Sigmoid colon (tissue), 4 donors: ENCODE measurements at regions not wholly inside any gene's neighbourhood (a gene's known extent, or its start where the extent isn't known, plus 50 kb on each side); places are given as distances from the start of the nearest gene placed in this dataset.
A peak's percentile ranks its signal among the peaks of the same experiment; 100 is the strongest.

ENCODE experiments used
- POLR2A ChIP-seq, 2 donors: fragments of 450-650 bp; IDR thresholded peaks; one replicate each; pipeline ENCODE4 v1.6.1; 2016; ENCODE audit warnings: antibody characterized with exemption in 2 of 2, mild to moderate bottlenecking in 2 of 2, moderate library complexity in 2 of 2
- POLR2AphosphoS5 ChIP-seq, 4 donors: sonication (generic); formaldehyde crosslinking; IDR thresholded peaks; one replicate each; pipeline ENCODE4 v1.6.1; 2017; ENCODE audit warnings: antibody characterized with exemption in 4 of 4
- TF ChIP-seq, protein P1 (sequence below), 4 experiments: fragments of 450-650 bp in 3 of 4; fragments of 200-600 bp in 1 of 4; IDR thresholded peaks; one replicate each; pipeline ENCODE4 v1.5.1; 2016 to 2019; ENCODE audit warnings: antibody characterized with exemption in 4 of 4, mild to moderate bottlenecking in 3 of 4, moderate library complexity in 2 of 4

DNA sequence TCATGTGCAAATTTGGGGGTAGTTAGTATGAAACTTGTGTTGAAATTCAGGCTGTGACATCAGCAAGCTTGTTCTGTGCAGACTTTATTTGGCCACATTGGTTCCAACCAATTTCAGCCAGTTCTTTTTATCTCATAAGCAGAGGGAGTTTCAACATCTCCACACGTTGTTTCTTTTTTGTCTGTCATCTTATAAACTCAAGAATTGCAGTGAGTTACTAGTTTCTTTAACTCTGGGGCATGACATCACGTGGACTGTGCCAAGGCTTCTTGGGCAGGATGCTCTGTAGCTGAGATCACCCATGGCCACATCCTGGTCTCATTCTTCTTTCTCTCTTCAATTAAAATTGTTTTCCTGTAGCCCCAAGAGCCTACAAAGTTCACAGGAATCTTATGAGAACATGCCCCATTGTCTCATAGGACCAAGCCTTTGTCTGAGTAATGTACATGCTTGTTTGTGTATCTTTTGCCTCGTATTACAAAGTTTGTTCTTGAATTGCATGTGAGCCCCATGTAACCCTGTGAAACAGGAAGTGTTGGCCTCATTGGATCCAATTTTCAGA is 982.0 kb upstream of the TMEM132C start:
- TF ChIP-seq, protein P1, sequence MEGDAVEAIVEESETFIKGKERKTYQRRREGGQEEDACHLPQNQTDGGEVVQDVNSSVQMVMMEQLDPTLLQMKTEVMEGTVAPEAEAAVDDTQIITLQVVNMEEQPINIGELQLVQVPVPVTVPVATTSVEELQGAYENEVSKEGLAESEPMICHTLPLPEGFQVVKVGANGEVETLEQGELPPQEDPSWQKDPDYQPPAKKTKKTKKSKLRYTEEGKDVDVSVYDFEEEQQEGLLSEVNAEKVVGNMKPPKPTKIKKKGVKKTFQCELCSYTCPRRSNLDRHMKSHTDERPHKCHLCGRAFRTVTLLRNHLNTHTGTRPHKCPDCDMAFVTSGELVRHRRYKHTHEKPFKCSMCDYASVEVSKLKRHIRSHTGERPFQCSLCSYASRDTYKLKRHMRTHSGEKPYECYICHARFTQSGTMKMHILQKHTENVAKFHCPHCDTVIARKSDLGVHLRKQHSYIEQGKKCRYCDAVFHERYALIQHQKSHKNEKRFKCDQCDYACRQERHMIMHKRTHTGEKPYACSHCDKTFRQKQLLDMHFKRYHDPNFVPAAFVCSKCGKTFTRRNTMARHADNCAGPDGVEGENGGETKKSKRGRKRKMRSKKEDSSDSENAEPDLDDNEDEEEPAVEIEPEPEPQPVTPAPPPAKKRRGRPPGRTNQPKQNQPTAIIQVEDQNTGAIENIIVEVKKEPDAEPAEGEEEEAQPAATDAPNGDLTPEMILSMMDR (IDR thresholded peaks at IDR 0.05) = no peak
- TF ChIP-seq POLR2A (IDR thresholded peaks at IDR 0.05) (no peak), POLR2AphosphoS5 (IDR thresholded peaks at IDR 0.05) (peak in 1 of 4 donors; percentile 26)
